Fibroblast of upper back skin (primary cell): ENCODE measurements at regions not wholly inside any gene's neighbourhood (a gene's known extent, or its start where the extent isn't known, plus 50 kb on each side); places are given as distances from the start of the nearest gene placed in this dataset.
"Not testable (repeated sequence)": the region's sequence is repeated elsewhere in the genome, so short reads cannot be mapped to it uniquely, and the experiment has no call there.

Experiments
- DNase-seq: peaks from one replicate; pipeline ENCODE4 v3.0.0-alpha.2; 2013

GRCh38 chr13:24563087-24563486, 50.5 kb upstream of the PARP4 start:
- no peak for DNase-seq

GRCh38 chr13:24563971-24564370, 51.4 kb upstream of the PARP4 start:
- peak; percentile 45 for DNase-seq

GRCh38 chr13:24564881-24565280, 52.3 kb upstream of the PARP4 start:
- no peak for DNase-seq

GRCh38 chr13:24567593-24567992, 55.0 kb upstream of the PARP4 start:
- peak; percentile 78 for DNase-seq

GRCh38 chr13:24574847-24575246, 62.3 kb upstream of the PARP4 start:
- no peak for DNase-seq

GRCh38 chr13:24580315-24580714, 67.7 kb upstream of the PARP4 start:
- DNase-seq, result peak; percentile 34

- not testable (repeated sequence) for DNase-seq
Measured at GRCh38 chr13:24581578-24581977, 69.0 kb upstream of the PARP4 start.

GRCh38 chr13:24591697-24592096, 79.1 kb upstream of the PARP4 start:
- DNase-seq, result not testable (repeated sequence)

- not testable (repeated sequence) for DNase-seq
Measured at GRCh38 chr13:24597906-24598670, 82.1 kb upstream of the ATP12A start.

GRCh38 chr13:24599019-24599791, 81.0 kb upstream of the ATP12A start:
- DNase-seq, result not testable (repeated sequence)

GRCh38 chr13:24605923-24606372, 74.3 kb upstream of the ATP12A start:
- peak; percentile 26 for DNase-seq

GRCh38 chr13:24606486-24607170, 73.6 kb upstream of the ATP12A start:
- DNase-seq, result no peak

GRCh38 chr13:24610956-24611355, 69.3 kb upstream of the ATP12A start:
- no peak for DNase-seq

- DNase-seq, result no peak
Measured at GRCh38 chr13:24612726-24613125, 67.5 kb upstream of the ATP12A start.

- no peak for DNase-seq
Measured at GRCh38 chr13:24613128-24613527, 67.1 kb upstream of the ATP12A start.

GRCh38 chr13:24613755-24614154, 66.5 kb upstream of the ATP12A start:
- DNase-seq, result no peak

GRCh38 chr13:24614306-24615080, 65.7 kb upstream of the ATP12A start:
- no peak for DNase-seq

- no peak for DNase-seq
Measured at GRCh38 chr13:24615114-24615513, 65.1 kb upstream of the ATP12A start.

- DNase-seq, result no peak
Measured at GRCh38 chr13:24615911-24616472, 64.2 kb upstream of the ATP12A start.

- DNase-seq, result no peak
Measured at GRCh38 chr13:24616514-24616913, 63.7 kb upstream of the ATP12A start.

- no peak for DNase-seq
Measured at GRCh38 chr13:24617256-24618010, 62.8 kb upstream of the ATP12A start.
